DMS79 (cell line): ENCODE measurements at regions not wholly inside any gene's neighbourhood (a gene's known extent, or its start where the extent isn't known, plus 50 kb on each side); places are given as distances from the start of the nearest gene placed in this dataset.
"Not testable (repeated sequence)": the region's sequence is repeated elsewhere in the genome, so short reads cannot be mapped to it uniquely, and the experiment has no call there.

ENCODE experiments used
- DNase-seq: peaks from one replicate; lab custom pipeline; 2025; lab: John Stamatoyannopoulos, UW

GRCh38 chr10:65142641-65143435 lies 1621.6 kb downstream of the REEP3 start:
- DNase-seq: no peak

GRCh38 chr10:65143723-65144122 lies 1622.5 kb downstream of the REEP3 start:
- DNase-seq: no peak

- DNase-seq: no peak
Measured at GRCh38 chr10:65149878-65150277, 1628.7 kb downstream of the REEP3 start.

- DNase-seq: no peak
Measured at GRCh38 chr10:65166272-65166671, 1645.1 kb downstream of the REEP3 start.

GRCh38 chr10:65172249-65172648 lies 1651.0 kb downstream of the REEP3 start:
- DNase-seq: no peak

GRCh38 chr10:65176994-65177393 lies 1655.8 kb downstream of the REEP3 start:
- DNase-seq: no peak

GRCh38 chr10:65183236-65183635 lies 1662.0 kb downstream of the REEP3 start:
- DNase-seq: no peak

GRCh38 chr10:65186668-65187067 lies 1665.5 kb downstream of the REEP3 start:
- not testable (repeated sequence) for DNase-seq

GRCh38 chr10:65194126-65194525 lies 1672.9 kb downstream of the REEP3 start:
- DNase-seq: no peak

GRCh38 chr10:65194555-65194954 lies 1673.4 kb downstream of the REEP3 start:
- no peak for DNase-seq

GRCh38 chr10:65196111-65196510 lies 1674.9 kb downstream of the REEP3 start:
- no peak for DNase-seq

GRCh38 chr10:65197935-65198334 lies 1676.7 kb downstream of the REEP3 start:
- no peak for DNase-seq

GRCh38 chr10:65201491-65201890 lies 1680.3 kb downstream of the REEP3 start:
- no peak for DNase-seq

GRCh38 chr10:65204999-65205398 lies 1683.8 kb downstream of the REEP3 start:
- no peak for DNase-seq

GRCh38 chr10:65213170-65213569 lies 1692.0 kb downstream of the REEP3 start:
- DNase-seq: no peak

GRCh38 chr10:65219444-65219843 lies 1698.2 kb downstream of the REEP3 start:
- no peak for DNase-seq

- DNase-seq: no peak
Measured at GRCh38 chr10:65231148-65231547, 1694.7 kb upstream of the LRRTM3 start.

- DNase-seq: no peak
Measured at GRCh38 chr10:65234261-65234660, 1691.6 kb upstream of the LRRTM3 start.

GRCh38 chr10:65235266-65235665 lies 1690.6 kb upstream of the LRRTM3 start:
- no peak for DNase-seq

GRCh38 chr10:65235846-65236245 lies 1690.0 kb upstream of the LRRTM3 start:
- no peak for DNase-seq

- DNase-seq: no peak
Measured at GRCh38 chr10:65265451-65265954, 1660.3 kb upstream of the LRRTM3 start.

- not testable (repeated sequence) for DNase-seq
Measured at GRCh38 chr10:65269551-65269950, 1656.3 kb upstream of the LRRTM3 start.

- DNase-seq: no peak
Measured at GRCh38 chr10:65270969-65271368, 1654.9 kb upstream of the LRRTM3 start.

- DNase-seq: no peak
Measured at GRCh38 chr10:65273115-65273514, 1652.7 kb upstream of the LRRTM3 start.
